ENCODE measurements at regions not wholly inside any gene's neighbourhood (a gene's known extent, or its start where the extent isn't known, plus 50 kb on each side); places are given as distances from the start of the nearest gene placed in this dataset.

DNA sequence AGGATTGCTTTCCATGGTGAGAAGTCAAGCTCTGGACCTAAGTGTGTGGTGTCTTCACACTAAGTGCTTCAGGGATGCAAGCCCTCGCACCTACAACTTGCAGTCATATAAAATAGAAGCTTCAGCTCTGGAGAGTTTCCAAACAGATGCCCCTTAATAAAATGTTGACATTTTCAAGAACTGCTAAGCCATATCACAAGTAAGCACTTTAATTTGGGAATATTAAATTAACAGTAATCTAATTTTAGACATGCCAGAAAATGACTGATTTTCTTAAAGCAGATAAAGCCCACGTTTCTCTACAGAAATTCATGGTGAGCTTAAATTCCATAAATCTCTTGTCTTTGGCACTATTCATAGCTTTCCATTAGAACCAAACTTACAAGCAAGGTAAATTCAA, 600.1 kb upstream of the FLRT2 start:
- TF ChIP-seq, protein P1, sequence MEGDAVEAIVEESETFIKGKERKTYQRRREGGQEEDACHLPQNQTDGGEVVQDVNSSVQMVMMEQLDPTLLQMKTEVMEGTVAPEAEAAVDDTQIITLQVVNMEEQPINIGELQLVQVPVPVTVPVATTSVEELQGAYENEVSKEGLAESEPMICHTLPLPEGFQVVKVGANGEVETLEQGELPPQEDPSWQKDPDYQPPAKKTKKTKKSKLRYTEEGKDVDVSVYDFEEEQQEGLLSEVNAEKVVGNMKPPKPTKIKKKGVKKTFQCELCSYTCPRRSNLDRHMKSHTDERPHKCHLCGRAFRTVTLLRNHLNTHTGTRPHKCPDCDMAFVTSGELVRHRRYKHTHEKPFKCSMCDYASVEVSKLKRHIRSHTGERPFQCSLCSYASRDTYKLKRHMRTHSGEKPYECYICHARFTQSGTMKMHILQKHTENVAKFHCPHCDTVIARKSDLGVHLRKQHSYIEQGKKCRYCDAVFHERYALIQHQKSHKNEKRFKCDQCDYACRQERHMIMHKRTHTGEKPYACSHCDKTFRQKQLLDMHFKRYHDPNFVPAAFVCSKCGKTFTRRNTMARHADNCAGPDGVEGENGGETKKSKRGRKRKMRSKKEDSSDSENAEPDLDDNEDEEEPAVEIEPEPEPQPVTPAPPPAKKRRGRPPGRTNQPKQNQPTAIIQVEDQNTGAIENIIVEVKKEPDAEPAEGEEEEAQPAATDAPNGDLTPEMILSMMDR (IDR thresholded peaks at IDR 0.05): no peak
- TF ChIP-seq ZFX (IDR thresholded peaks at IDR 0.05; ENCODE audit: borderline replicate concordance): no peak

Measured in 22Rv1 (cell line).